Keratinocyte (primary cell): ENCODE measurements at regions not wholly inside any gene's neighbourhood (a gene's known extent, or its start where the extent isn't known, plus 50 kb on each side); places are given as distances from the start of the nearest gene placed in this dataset.

Experiments used
- DNase-seq: peaks from one replicate; pipeline ENCODE4 v3.0.0-alpha.2; 2011; ENCODE audit warnings: low read depth, missing footprints, low spot score
- FAIRE-seq: peaks from 2 replicates; lab custom pipeline; 2011; peaks lifted over from hg19 to GRCh38; lab: Jason Lieb, UNC
- H2AFZ ChIP-seq: 2 replicates; pipeline ENCODE4 v1.6.0; 2012; ENCODE audit warnings: low read length, control low read depth, inconsistent platforms; ENCODE audit not compliant: control insufficient read depth
- H3K27ac ChIP-seq: 2 replicates; pipeline ENCODE4 v1.5.1; 2011; ENCODE audit warnings: low read length; ENCODE audit not compliant: control insufficient read depth, insufficient read depth
- H3K27me3 ChIP-seq: 3 replicates; pipeline ENCODE4 v1.6.0; 2011; ENCODE audit warnings: low read length; ENCODE audit not compliant: control insufficient read depth, insufficient read depth; ENCODE audit errors: extremely low read depth
- H3K36me3 ChIP-seq, 2 experiments: 2 replicates in 1 of 2; 3 replicates in 1 of 2; pipeline ENCODE4 v1.5.1; 2011; ENCODE audit warnings: low read length in 2 of 2, mild to moderate bottlenecking in 1 of 2; ENCODE audit not compliant: control insufficient read depth in 2 of 2, insufficient read depth in 2 of 2; ENCODE audit errors: extremely low read depth in 1 of 2
- H3K4me1 ChIP-seq: 3 replicates; pipeline ENCODE4 v1.5.1; 2011; ENCODE audit warnings: low read length; ENCODE audit not compliant: control insufficient read depth, insufficient read depth; ENCODE audit errors: extremely low read depth
- H3K4me2 ChIP-seq: 3 replicates; pipeline ENCODE4 v1.6.0; 2011; ENCODE audit warnings: low read depth, low read length; ENCODE audit not compliant: control insufficient read depth, insufficient read depth; ENCODE audit errors: extremely low read depth
- H3K4me3 ChIP-seq, 3 experiments: fragments of 200-600 bp in 1 of 3; sonication (generic) in 1 of 3; 2 replicates in 2 of 3; 3 replicates in 1 of 3; pipeline ENCODE4 v1.5.1; 2011 to 2016; ENCODE audit warnings: low read length in 3 of 3, mild to moderate bottlenecking in 3 of 3, control low read depth in 2 of 3, inconsistent platforms in 1 of 3, low read depth in 1 of 3, mixed read lengths in 1 of 3, mixed run types in 1 of 3, moderate library complexity in 1 of 3; ENCODE audit not compliant: control insufficient read depth in 2 of 3, insufficient read depth in 2 of 3; ENCODE audit errors: extremely low read depth in 1 of 3
- H3K79me2 ChIP-seq: 2 replicates; pipeline ENCODE4 v1.6.0; 2012; ENCODE audit warnings: low read length; ENCODE audit not compliant: control insufficient read depth, insufficient read depth
- H3K9ac ChIP-seq: 3 replicates; pipeline ENCODE4 v1.6.0; 2011; ENCODE audit warnings: low read length; ENCODE audit not compliant: control insufficient read depth, insufficient read depth; ENCODE audit errors: extremely low read depth
- H3K9me1 ChIP-seq: 3 replicates; pipeline ENCODE4 v1.6.0; 2011; ENCODE audit warnings: low read length; ENCODE audit not compliant: control insufficient read depth, insufficient read depth; ENCODE audit errors: extremely low read depth
- H3K9me3 ChIP-seq: 2 replicates; pipeline ENCODE4 v1.5.1; 2012; ENCODE audit warnings: low read depth, low read length; ENCODE audit not compliant: control insufficient read depth
- H4K20me1 ChIP-seq: 3 replicates; pipeline ENCODE4 v1.6.0; 2011; ENCODE audit warnings: low read length; ENCODE audit not compliant: control insufficient read depth, insufficient read depth; ENCODE audit errors: extremely low read depth
- EZH2 ChIP-seq: IDR thresholded peaks from one replicate; pipeline ENCODE4 v1.6.1; 2012; ENCODE audit warnings: inconsistent platforms, mild to moderate bottlenecking, low read length, moderate library complexity
- dilution Hi-C: fragments of 300-500 bp; cut with MboI; formaldehyde crosslinking; loops from one replicate; pipeline ENCODE4 v1.7.0; 2020; ENCODE audit warnings: low sequenced_read_pairs; ENCODE audit not compliant: extremely low pct_ligation_motif_present
- TF ChIP-seq, protein P1 (sequence below), 3 experiments: IDR thresholded peaks in 1 of 3; conservative IDR thresholded peaks in 1 of 3; optimal IDR thresholded peaks in 1 of 3; 2 replicates in 2 of 3; 3 replicates in 1 of 3; pipeline versions ENCODE3 to v1.5.1; 2011; ENCODE audit warnings: low read length in 3 of 3, mild to moderate bottlenecking in 3 of 3, moderate library complexity in 2 of 3, control low read depth in 1 of 3, inconsistent platforms in 1 of 3; ENCODE audit not compliant: insufficient read depth in 2 of 3; ENCODE audit errors: extremely low read depth in 1 of 3

GRCh38 chr1:98049370-98050135 is 128.7 kb upstream of the DPYD start:
- TF ChIP-seq EZH2, result peak; percentile 58
- TF ChIP-seq, protein P1, sequence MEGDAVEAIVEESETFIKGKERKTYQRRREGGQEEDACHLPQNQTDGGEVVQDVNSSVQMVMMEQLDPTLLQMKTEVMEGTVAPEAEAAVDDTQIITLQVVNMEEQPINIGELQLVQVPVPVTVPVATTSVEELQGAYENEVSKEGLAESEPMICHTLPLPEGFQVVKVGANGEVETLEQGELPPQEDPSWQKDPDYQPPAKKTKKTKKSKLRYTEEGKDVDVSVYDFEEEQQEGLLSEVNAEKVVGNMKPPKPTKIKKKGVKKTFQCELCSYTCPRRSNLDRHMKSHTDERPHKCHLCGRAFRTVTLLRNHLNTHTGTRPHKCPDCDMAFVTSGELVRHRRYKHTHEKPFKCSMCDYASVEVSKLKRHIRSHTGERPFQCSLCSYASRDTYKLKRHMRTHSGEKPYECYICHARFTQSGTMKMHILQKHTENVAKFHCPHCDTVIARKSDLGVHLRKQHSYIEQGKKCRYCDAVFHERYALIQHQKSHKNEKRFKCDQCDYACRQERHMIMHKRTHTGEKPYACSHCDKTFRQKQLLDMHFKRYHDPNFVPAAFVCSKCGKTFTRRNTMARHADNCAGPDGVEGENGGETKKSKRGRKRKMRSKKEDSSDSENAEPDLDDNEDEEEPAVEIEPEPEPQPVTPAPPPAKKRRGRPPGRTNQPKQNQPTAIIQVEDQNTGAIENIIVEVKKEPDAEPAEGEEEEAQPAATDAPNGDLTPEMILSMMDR (optimal IDR thresholded peaks at IDR 0.05 in 1 of 3, IDR thresholded peaks at IDR 0.05 in 1 of 3, conservative IDR thresholded peaks at IDR 0.05 in 1 of 3; ENCODE audit: extremely low read depth in 1 of 3, insufficient read depth in 2 of 3, low read length in 3 of 3), result no peak
- no peak for FAIRE-seq
- no peak for DNase-seq
- dilution Hi-C loops, result no loop called here
- no peak overlapping the region for H3K4me3 ChIP-seq
- no peak overlapping the region for H3K27ac ChIP-seq
- no peaks in the 10 kb centered on the region for H3K36me3 ChIP-seq
- no peaks in the 10 kb centered on the region for H3K79me2 ChIP-seq
- peaks cover 27% of the 10 kb centered on the region for H3K27me3 ChIP-seq
- H2AFZ ChIP-seq, result no peak overlapping the region
- H3K4me1 ChIP-seq, result peaks cover 15% of the 10 kb centered on the region
- H3K9me1 ChIP-seq, result no peaks in the 10 kb centered on the region
- H4K20me1 ChIP-seq, result no peaks in the 10 kb centered on the region
- no peak overlapping the region for H3K9ac ChIP-seq
- H3K9me3 ChIP-seq, result no peaks in the 10 kb centered on the region
- peak overlapping the region; percentile 83 for H3K4me2 ChIP-seq

DNA sequence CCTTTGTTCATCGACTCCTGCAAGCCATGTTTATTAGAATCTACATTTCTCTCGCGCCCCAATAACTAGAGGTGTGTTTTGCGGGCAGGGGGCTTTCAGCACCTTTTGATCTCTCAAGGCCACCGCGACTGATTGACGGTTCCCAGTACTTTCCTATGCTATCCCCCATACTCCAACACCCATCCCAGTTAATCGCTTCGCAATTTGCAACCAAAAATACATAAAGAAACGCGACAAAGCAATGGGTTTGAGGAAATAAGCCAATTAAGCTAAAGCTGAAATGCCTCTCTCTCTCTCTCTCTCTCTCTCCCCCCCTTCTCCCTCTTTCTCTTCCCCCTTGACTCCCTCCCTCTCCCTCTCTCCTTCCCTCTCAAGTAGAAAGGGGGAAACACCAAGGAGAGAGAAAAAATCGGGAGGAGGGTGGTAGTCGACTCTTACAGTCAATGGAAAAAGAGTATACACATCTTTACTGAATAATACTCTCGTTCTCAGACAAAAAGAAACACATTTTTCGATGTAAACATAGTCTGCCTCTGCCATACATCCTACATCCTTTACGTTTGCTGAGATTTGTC is 128.0 kb upstream of the DPYD start:
- H3K9ac ChIP-seq, result no peak overlapping the region
- peak overlapping the region in 2 of 3 experiments; percentile 46 to 50 for H3K4me3 ChIP-seq
- H3K27me3 ChIP-seq, result peaks cover 34% of the 10 kb centered on the region
- H3K36me3 ChIP-seq, result no peaks in the 10 kb centered on the region
- H3K4me2 ChIP-seq, result peak overlapping the region; percentile 83
- H3K9me3 ChIP-seq, result no peaks in the 10 kb centered on the region
- dilution Hi-C loops, result no loop called here
- peaks cover 15% of the 10 kb centered on the region for H3K4me1 ChIP-seq
- H3K27ac ChIP-seq, result no peak overlapping the region
- FAIRE-seq (no peak), DNase-seq (no peak)
- H2AFZ ChIP-seq, result no peak overlapping the region
- H3K79me2 ChIP-seq, result no peaks in the 10 kb centered on the region
- H3K9me1 ChIP-seq, result no peaks in the 10 kb centered on the region
- H4K20me1 ChIP-seq, result no peaks in the 10 kb centered on the region
- TF ChIP-seq EZH2, result no peak
- TF ChIP-seq, protein P1 (optimal IDR thresholded peaks at IDR 0.05 in 1 of 3, IDR thresholded peaks at IDR 0.05 in 1 of 3, conservative IDR thresholded peaks at IDR 0.05 in 1 of 3; ENCODE audit: extremely low read depth in 1 of 3, insufficient read depth in 2 of 3, low read length in 3 of 3), result no peak
